ENCODE measurements at regions not wholly inside any gene's neighbourhood (a gene's known extent, or its start where the extent isn't known, plus 50 kb on each side); places are given as distances from the start of the nearest gene placed in this dataset.

DNA sequence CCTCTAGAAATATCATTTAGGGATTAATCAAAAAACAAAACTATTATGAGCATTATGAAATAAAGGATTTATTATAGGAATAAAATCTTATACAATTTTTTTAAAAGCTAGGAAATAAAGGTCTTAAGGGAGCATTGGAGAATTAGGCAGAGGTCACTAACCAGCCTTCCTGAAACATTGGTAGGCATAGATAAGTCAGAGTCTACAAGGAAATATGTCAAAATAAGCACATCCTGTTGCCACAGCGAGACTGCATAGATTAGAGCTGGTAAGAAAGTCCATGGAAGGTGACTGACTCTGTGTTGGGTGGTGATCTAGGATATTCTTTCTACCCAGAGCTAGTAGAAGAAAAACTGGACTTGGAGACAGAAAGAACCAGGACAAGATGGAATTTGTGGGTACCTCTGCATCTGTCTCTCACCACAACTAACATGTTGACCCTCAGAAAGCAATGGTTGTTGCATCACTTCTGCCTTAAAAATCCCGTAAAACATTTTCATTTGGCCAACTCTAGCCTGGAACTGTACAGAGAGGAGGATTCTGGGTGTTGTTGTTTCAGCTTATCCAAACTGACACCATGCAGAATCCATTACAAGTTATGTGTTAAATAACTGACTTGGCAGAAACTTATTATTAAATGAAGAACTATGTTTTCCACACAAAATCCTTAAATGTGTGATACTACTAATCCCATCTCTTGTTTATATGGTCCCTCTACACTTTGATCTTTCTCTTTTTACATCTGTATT lies 77.1 kb downstream of the FBXO5 start:
- in situ Hi-C loops (cut with MboI; ENCODE audit: low sequenced_read_pairs in 4 of 4) (no loop called here), intact Hi-C loops (cut with DNase I; ENCODE audit: low total_unique reads) (no loop called here)
- no peaks in the 10 kb centered on the region for H3K4me1 ChIP-seq
- no peak for TF ChIP-seq POLR2A (IDR thresholded peaks at IDR 0.05)
- TF ChIP-seq, protein P1, sequence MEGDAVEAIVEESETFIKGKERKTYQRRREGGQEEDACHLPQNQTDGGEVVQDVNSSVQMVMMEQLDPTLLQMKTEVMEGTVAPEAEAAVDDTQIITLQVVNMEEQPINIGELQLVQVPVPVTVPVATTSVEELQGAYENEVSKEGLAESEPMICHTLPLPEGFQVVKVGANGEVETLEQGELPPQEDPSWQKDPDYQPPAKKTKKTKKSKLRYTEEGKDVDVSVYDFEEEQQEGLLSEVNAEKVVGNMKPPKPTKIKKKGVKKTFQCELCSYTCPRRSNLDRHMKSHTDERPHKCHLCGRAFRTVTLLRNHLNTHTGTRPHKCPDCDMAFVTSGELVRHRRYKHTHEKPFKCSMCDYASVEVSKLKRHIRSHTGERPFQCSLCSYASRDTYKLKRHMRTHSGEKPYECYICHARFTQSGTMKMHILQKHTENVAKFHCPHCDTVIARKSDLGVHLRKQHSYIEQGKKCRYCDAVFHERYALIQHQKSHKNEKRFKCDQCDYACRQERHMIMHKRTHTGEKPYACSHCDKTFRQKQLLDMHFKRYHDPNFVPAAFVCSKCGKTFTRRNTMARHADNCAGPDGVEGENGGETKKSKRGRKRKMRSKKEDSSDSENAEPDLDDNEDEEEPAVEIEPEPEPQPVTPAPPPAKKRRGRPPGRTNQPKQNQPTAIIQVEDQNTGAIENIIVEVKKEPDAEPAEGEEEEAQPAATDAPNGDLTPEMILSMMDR (IDR thresholded peaks at IDR 0.05 in 4 of 5, conservative IDR thresholded peaks at IDR 0.05 in 1 of 5) = no peak
- H3K36me3 ChIP-seq = no peaks in the 10 kb centered on the region
- H3K4me3 ChIP-seq = no peak overlapping the region
- no peaks in the 10 kb centered on the region for H3K9me3 ChIP-seq
- H3K27me3 ChIP-seq = no peaks in the 10 kb centered on the region
- ATAC-seq = no peak
- no peak for DNase-seq
- H3K27ac ChIP-seq = no peak overlapping the region

DNA sequence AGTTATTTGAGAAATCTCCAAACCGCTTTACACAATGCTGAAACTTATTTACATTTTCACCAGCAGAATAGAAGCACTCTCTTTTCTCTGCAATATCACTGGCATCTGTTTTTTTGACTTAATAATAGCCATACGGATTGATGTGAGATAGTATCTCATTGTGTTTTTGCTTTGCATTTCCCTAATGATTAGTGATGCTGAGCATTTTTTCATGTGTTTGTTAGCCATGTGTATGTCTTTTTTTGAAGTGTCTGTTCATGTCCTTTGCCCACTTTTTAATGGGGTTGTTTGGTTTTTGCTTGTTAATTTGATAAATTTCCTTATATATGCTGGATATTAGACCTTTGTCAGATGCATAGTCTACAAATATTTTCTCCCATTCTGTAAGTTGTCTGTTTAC lies 73.6 kb downstream of the FBXO5 start:
- no peaks in the 10 kb centered on the region for H3K9me3 ChIP-seq
- H3K4me1 ChIP-seq = no peaks in the 10 kb centered on the region
- TF ChIP-seq, protein P1 (IDR thresholded peaks at IDR 0.05 in 4 of 5, conservative IDR thresholded peaks at IDR 0.05 in 1 of 5) = no peak
- no peak for TF ChIP-seq POLR2A (IDR thresholded peaks at IDR 0.05)
- no peaks in the 10 kb centered on the region for H3K36me3 ChIP-seq
- H3K27ac ChIP-seq = no peak overlapping the region
- no peaks in the 10 kb centered on the region for H3K27me3 ChIP-seq
- ATAC-seq (no peak), DNase-seq (no peak)
- intact Hi-C loops (cut with DNase I; ENCODE audit: low total_unique reads) = no loop called here
- H3K4me3 ChIP-seq = no peak overlapping the region
- in situ Hi-C loops (cut with MboI; ENCODE audit: low sequenced_read_pairs in 4 of 4) = no loop called here

DNA sequence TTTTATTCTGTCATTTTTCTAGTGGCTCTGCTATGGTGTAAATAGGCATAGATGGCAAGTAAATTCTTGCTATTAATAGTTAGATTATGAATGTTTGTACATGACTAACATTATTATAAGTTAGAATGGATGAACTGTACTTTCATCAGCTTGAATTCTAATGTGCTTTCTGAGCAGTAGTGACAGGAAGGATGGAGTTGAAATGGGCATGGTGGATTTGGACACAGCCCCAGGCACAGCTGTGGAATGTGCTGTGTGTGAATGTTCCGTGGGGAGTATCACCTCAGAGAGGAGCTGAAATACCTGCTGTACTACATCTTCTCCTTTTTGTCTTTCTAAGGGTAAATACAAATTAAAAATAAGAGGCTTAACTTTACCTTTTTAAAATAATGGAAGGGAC lies 66.8 kb downstream of the FBXO5 start:
- DNase-seq = no peak
- Histone ChIP-seq H3K36me3 (no peaks in the 10 kb centered on the region), H3K4me3 (no peak overlapping the region), H3K4me1 (no peaks in the 10 kb centered on the region), H3K9me3 (no peaks in the 10 kb centered on the region), H3K27me3 (no peaks in the 10 kb centered on the region), H3K27ac (no peak overlapping the region)
- no peak for ATAC-seq
- intact Hi-C loops (cut with DNase I; ENCODE audit: low total_unique reads) (no loop called here), in situ Hi-C loops (cut with MboI; ENCODE audit: low sequenced_read_pairs in 4 of 4) (no loop called here)
- TF ChIP-seq POLR2A (IDR thresholded peaks at IDR 0.05) = no peak
- TF ChIP-seq, protein P1 (IDR thresholded peaks at IDR 0.05 in 4 of 5, conservative IDR thresholded peaks at IDR 0.05 in 1 of 5) = no peak

DNA sequence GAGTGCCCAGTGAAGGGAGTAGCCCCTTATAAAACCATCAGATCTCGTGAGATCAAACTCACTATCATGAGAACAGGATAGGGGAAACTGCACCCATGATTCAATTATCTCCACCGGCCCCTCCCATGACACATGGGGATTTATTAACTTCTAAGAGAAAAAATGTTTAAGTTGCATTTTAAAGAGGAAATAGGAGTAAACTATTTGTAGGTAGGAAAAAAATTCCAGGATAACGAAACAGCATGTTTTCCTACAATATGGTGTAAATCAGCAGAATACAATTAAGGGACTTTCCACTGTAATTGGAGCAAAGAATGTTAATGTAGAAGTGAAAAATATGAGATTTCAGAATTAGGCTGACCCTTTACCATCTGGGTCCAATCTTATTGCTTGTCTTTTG lies 63.9 kb downstream of the FBXO5 start:
- Histone ChIP-seq H3K4me1 (no peaks in the 10 kb centered on the region), H3K36me3 (no peaks in the 10 kb centered on the region), H3K4me3 (no peak overlapping the region), H3K9me3 (no peaks in the 10 kb centered on the region), H3K27me3 (no peaks in the 10 kb centered on the region), H3K27ac (no peak overlapping the region)
- TF ChIP-seq, protein P1 (IDR thresholded peaks at IDR 0.05 in 4 of 5, conservative IDR thresholded peaks at IDR 0.05 in 1 of 5) = no peak
- no peak for TF ChIP-seq POLR2A (IDR thresholded peaks at IDR 0.05)
- ATAC-seq (no peak), DNase-seq (no peak)
- intact Hi-C loops (cut with DNase I; ENCODE audit: low total_unique reads) (no loop called here), in situ Hi-C loops (cut with MboI; ENCODE audit: low sequenced_read_pairs in 4 of 4) (no loop called here)

DNA sequence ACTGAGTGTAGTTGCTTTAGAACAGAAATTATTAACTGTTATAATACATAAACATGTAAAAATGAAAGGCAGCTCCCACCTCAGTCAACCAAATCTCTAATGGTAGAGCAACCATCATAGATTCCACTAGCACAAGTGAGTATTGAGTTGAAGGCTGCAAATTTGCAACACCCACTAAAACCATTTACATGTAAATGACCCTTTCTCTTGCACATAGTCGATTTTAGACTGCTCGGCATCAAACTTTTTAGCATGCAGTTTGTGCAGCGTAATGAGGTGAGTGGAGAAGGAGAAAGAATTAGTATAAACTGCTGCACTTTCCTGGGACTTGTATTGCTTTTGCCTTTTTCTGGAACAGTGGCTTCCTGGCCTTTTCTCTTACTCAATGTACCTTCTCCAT lies 62.8 kb downstream of the FBXO5 start:
- no peaks in the 10 kb centered on the region for H3K36me3 ChIP-seq
- in situ Hi-C loops (cut with MboI; ENCODE audit: low sequenced_read_pairs in 4 of 4) = no loop called here
- intact Hi-C loops (cut with DNase I; ENCODE audit: low total_unique reads) = no loop called here
- DNase-seq (no peak), ATAC-seq (no peak)
- TF ChIP-seq, protein P1 (IDR thresholded peaks at IDR 0.05 in 4 of 5, conservative IDR thresholded peaks at IDR 0.05 in 1 of 5) = no peak
- TF ChIP-seq POLR2A (IDR thresholded peaks at IDR 0.05) = no peak
- no peaks in the 10 kb centered on the region for H3K27me3 ChIP-seq
- H3K4me1 ChIP-seq = no peaks in the 10 kb centered on the region
- no peak overlapping the region for H3K27ac ChIP-seq
- H3K4me3 ChIP-seq = no peak overlapping the region
- no peaks in the 10 kb centered on the region for H3K9me3 ChIP-seq

Data from gastrocnemius medialis (tissue), 4 donors.